HG02970 (cell line): ENCODE measurements at regions not wholly inside any gene's neighbourhood (a gene's known extent, or its start where the extent isn't known, plus 50 kb on each side); places are given as distances from the start of the nearest gene placed in this dataset.
"Not testable (repeated sequence)": the region's sequence is repeated elsewhere in the genome, so short reads cannot be mapped to it uniquely, and the experiment has no call there.

Source experiments
- ATAC-seq: cut with Tn5 transposase; IDR thresholded peaks from one replicate; pipeline ENCODE4 v1.9.1; 2021; ENCODE audit warnings: mild to moderate bottlenecking, moderate library complexity, moderate number of reproducible peaks; ENCODE audit not compliant: unreplicated experiment, low FRiP score

- no peak for ATAC-seq
Measured at GRCh38 chr11:93902921-93903320, 52.5 kb upstream of the VSTM5 start.

- no peak for ATAC-seq
Measured at GRCh38 chr11:93903989-93904388, 53.6 kb upstream of the VSTM5 start.

- no peak for ATAC-seq
Measured at GRCh38 chr11:93904716-93905115, 54.3 kb upstream of the VSTM5 start.

GRCh38 chr11:93905384-93905783, 55.0 kb upstream of the VSTM5 start:
- ATAC-seq, result no peak

GRCh38 chr11:93906486-93906885, 56.1 kb upstream of the VSTM5 start:
- no peak for ATAC-seq

- no peak for ATAC-seq
Measured at GRCh38 chr11:93907901-93908300, 57.5 kb upstream of the VSTM5 start.

GRCh38 chr11:93908689-93909088, 58.3 kb upstream of the VSTM5 start:
- ATAC-seq, result no peak

- ATAC-seq, result no peak
Measured at GRCh38 chr11:93917673-93918072, 67.3 kb upstream of the VSTM5 start.

- ATAC-seq, result peak; percentile 56
Measured at GRCh38 chr11:93921695-93922468, 71.5 kb upstream of the VSTM5 start.

- no peak for ATAC-seq
Measured at GRCh38 chr11:93922830-93923229, 72.4 kb upstream of the VSTM5 start.

- ATAC-seq, result not testable (repeated sequence)
Measured at GRCh38 chr11:93926099-93926498, 75.7 kb upstream of the VSTM5 start.

GRCh38 chr11:93929407-93929806, 79.0 kb upstream of the VSTM5 start:
- no peak for ATAC-seq

- ATAC-seq, result no peak
Measured at GRCh38 chr11:93933230-93933629, 82.8 kb upstream of the VSTM5 start.

- no peak for ATAC-seq
Measured at GRCh38 chr11:93935826-93936225, 85.3 kb upstream of the HEPHL1 start.

- no peak for ATAC-seq
Measured at GRCh38 chr11:93936460-93936859, 84.7 kb upstream of the HEPHL1 start.

- no peak for ATAC-seq
Measured at GRCh38 chr11:93939084-93939760, 81.9 kb upstream of the HEPHL1 start.

GRCh38 chr11:93940395-93940794, 80.8 kb upstream of the HEPHL1 start:
- no peak for ATAC-seq

- no peak for ATAC-seq
Measured at GRCh38 chr11:93942176-93942575, 79.0 kb upstream of the HEPHL1 start.

GRCh38 chr11:93945596-93945995, 75.6 kb upstream of the HEPHL1 start:
- no peak for ATAC-seq

- no peak for ATAC-seq
Measured at GRCh38 chr11:93952082-93952780, 68.9 kb upstream of the HEPHL1 start.

GRCh38 chr11:93957397-93957952, 63.7 kb upstream of the HEPHL1 start:
- ATAC-seq, result no peak
